GM12872 (cell line): ENCODE measurements at regions not wholly inside any gene's neighbourhood (a gene's known extent, or its start where the extent isn't known, plus 50 kb on each side); places are given as distances from the start of the nearest gene placed in this dataset.

Source experiments
- TF ChIP-seq, protein P1 (sequence below): IDR thresholded peaks from 3 replicates; pipeline ENCODE4 v1.5.1; 2011; ENCODE audit warnings: low read depth, mild to moderate bottlenecking, low read length, moderate library complexity; ENCODE audit not compliant: insufficient read depth

DNA sequence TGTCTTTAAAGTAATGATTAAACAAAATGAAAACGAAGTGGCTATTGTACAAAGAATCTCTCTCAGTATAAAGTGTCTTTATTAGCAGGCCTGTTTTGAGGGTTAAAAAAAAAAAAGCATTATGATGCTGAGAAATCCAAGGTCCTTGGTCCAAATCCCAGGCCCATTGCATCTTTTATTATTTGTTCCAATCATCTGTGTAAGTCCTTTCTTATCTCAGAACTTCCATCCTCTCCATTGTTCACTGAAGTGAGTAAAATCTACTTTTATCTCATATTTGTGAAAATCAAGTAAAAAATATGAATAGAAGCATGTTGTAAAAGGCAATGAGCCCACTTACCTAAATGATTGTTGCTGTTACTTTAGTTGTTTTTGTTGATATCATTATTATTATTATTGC, 499.1 kb upstream of the JAG1 start:
- TF ChIP-seq, protein P1, sequence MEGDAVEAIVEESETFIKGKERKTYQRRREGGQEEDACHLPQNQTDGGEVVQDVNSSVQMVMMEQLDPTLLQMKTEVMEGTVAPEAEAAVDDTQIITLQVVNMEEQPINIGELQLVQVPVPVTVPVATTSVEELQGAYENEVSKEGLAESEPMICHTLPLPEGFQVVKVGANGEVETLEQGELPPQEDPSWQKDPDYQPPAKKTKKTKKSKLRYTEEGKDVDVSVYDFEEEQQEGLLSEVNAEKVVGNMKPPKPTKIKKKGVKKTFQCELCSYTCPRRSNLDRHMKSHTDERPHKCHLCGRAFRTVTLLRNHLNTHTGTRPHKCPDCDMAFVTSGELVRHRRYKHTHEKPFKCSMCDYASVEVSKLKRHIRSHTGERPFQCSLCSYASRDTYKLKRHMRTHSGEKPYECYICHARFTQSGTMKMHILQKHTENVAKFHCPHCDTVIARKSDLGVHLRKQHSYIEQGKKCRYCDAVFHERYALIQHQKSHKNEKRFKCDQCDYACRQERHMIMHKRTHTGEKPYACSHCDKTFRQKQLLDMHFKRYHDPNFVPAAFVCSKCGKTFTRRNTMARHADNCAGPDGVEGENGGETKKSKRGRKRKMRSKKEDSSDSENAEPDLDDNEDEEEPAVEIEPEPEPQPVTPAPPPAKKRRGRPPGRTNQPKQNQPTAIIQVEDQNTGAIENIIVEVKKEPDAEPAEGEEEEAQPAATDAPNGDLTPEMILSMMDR: no peak

DNA sequence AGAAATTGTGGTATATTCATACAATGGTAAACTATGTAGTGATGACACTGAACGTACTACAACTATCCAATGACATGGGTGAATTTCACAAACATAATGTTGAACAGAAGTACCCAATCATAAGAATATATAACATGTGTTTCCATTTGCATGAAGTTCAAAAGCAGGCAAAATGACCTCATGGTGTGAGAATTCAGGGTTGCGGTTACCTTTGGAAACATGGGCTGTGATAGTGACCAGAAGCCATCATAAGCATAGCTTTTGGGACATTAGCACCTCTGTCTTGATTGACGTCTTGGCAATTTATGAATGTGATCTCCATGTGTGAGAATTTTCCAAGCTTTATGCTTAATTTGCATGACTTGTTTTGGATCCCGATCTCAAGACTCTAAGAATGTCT, 500.1 kb upstream of the JAG1 start:
- TF ChIP-seq, protein P1: no peak

DNA sequence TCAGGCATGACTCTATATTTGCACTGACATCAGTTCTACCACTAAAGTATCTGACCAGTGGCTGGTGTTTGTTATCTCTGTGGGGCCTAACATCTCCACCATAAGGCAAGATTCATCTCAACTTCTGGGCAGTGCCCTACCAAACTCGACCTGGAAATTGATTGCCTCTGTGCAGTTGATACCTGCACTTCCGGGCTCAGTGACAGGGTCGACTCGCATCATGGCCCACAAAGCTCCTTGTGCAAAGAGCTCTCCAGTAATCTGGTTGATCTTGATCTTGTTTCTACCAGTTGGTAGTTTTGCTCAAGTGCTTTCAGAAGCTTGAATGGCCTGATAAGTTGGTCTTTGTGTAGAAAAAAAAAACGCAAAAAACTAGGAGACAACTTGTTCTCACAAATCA, 501.1 kb upstream of the JAG1 start:
- TF ChIP-seq, protein P1: no peak

DNA sequence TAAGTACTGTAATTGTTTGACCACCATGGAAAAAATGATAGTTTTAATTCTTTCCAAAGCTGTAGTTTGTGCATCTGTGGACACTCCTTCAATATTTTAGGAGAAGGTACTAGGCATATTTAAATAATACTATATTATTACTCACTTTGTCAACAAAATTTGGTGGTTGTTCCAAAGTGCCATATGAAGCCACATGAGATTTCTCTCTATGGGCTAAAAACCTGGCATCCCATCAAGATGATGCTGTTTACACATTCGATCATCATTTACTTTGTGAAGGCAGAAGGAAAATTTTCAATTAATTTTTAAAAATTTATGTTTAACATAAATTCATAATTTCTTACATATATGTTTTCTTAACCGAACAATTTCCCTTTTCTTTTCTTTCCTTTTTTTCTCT, 502.6 kb upstream of the JAG1 start:
- TF ChIP-seq, protein P1: no peak

DNA sequence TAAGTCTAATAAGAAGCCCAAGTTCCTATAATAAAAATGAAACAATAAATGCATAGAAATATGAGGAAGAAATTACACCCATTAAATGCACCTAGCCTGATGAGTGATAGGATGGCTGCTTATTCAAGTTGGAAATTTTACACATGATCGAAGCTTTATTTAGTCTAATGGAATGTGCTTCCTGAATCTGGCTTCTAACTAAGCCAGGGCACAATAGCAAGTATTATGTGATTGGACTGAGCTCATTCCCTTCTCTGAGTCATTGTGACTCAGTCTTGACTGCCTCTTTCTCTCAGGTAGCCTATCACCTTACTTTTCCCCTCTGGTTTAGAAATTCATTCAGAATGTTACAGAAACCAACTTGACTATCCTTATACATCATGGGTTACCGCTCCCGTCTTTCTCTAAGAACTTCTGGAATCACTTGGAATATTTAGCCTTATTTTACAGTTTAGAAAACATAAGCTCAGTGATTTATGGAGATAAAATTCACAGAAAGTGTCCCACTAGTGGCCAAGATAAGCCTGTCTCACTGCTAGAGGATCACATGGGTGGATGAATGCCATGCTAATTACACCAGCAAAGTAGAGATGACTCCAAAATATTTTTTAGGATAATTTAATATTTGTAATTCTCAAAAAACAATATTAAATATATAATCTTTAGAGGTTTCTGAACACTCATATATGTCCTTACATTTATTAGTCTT, 505.3 kb upstream of the JAG1 start:
- TF ChIP-seq, protein P1: no peak

DNA sequence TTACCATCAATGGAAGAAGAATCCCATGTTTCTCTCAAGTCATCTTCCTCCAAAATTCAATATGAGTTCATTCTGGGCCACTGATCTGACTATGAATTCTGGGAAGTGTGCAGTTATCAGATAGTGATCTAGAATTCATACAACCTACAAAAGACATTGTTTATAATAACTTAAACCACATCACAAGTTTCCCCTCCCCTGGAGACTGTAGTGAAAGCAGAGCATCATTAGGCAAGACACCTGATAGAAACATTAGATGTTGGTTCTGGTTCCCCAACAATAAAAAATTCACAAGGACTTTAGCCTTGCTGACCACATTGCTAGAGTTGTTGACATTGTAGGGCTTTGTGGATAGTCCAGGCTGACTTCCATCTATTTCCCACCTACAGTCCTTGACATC, 506.4 kb upstream of the JAG1 start:
- TF ChIP-seq, protein P1: no peak

DNA sequence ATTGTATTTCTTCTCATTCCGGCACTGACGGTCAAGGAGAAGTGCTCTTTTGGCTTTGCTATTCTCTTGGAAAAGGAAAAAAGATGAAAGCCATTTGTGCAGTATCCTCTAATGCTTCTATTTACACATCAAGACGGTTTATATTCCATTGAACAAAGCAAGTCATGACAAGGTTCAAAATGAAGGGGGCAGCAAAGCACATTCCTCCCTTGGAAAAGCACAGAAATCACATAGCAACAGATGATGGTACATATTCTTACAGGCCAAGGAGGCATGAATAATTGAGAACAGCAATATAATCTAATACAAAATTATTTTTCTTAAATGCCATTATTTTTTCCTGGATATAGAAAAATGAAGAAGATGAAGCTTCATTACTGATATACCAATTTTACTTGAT, 508.2 kb upstream of the JAG1 start:
- TF ChIP-seq, protein P1: no peak
